ENCODE measurements at regions not wholly inside any gene's neighbourhood (a gene's known extent, or its start where the extent isn't known, plus 50 kb on each side); places are given as distances from the start of the nearest gene placed in this dataset.

- TF ChIP-seq EZH2phosphoT487 (IDR thresholded peaks at IDR 0.05; ENCODE audit: borderline replicate concordance), result no peak
- TF ChIP-seq EZH2 (IDR thresholded peaks at IDR 0.05), result no peak
- TF ChIP-seq CBX3 (IDR thresholded peaks at IDR 0.05; ENCODE audit: low read depth), result no peak
- TF ChIP-seq POLR2A (IDR thresholded peaks at IDR 0.05; ENCODE audit: borderline replicate concordance, extremely low read depth, insufficient read depth, insufficient read length), result no peak
- TF ChIP-seq CTCF (IDR thresholded peaks at IDR 0.05 in 2 of 3, conservative IDR thresholded peaks at IDR 0.05 in 1 of 3; ENCODE audit: borderline replicate concordance in 1 of 3, insufficient read depth in 1 of 3, low read depth in 2 of 3, low read length in 2 of 3), result no peak
- no peak for TF ChIP-seq TCF7L2 (IDR thresholded peaks at IDR 0.05; ENCODE audit: borderline replicate concordance, extremely low read depth, insufficient read depth, insufficient read length)
- no peak for TF ChIP-seq POLR2AphosphoS5 (IDR thresholded peaks at IDR 0.05; ENCODE audit: low read depth, low read length)
- TF ChIP-seq ELF1 (IDR thresholded peaks at IDR 0.05; ENCODE audit: borderline replicate concordance, low read depth), result no peak
- TF ChIP-seq MAX (IDR thresholded peaks at IDR 0.05), result no peak
- no peak for TF ChIP-seq YY1 (IDR thresholded peaks at IDR 0.05; ENCODE audit: extremely low read depth, insufficient replicate concordance, low read depth, low read length)
- no peak for TF ChIP-seq REST (IDR thresholded peaks at IDR 0.05; ENCODE audit: low read depth)
- no peak for TF ChIP-seq CEBPB (IDR thresholded peaks at IDR 0.05; ENCODE audit: low read depth)
- TF ChIP-seq SIN3A (IDR thresholded peaks at IDR 0.05; ENCODE audit: low read depth), result no peak
Observed at GRCh38 chr2:38440655-38441054, 63.6 kb upstream of the ATL2 start.
